GM12878 (cell line): ENCODE measurements at regions not wholly inside any gene's neighbourhood (a gene's known extent, or its start where the extent isn't known, plus 50 kb on each side); places are given as distances from the start of the nearest gene placed in this dataset.

ENCODE experiments used
- BCLAF1 ChIP-seq: fragments of 450-650 bp; IDR thresholded peaks from 2 replicates; pipeline ENCODE4 v1.6.1; 2017; ENCODE audit warnings: antibody characterized with exemption, mild to moderate bottlenecking, moderate library complexity
- CTCF ChIP-seq, 3 experiments: IDR thresholded peaks in 2 of 3; conservative IDR thresholded peaks in 1 of 3; 2 replicates each; pipeline ENCODE4 v1.5.1; 2011; ENCODE audit warnings: low read depth in 3 of 3, low read length in 3 of 3, mild to moderate bottlenecking in 3 of 3, control low read depth in 2 of 3, moderate library complexity in 2 of 3, inconsistent platforms in 1 of 3, mixed read lengths in 1 of 3; ENCODE audit not compliant: control insufficient read depth in 2 of 3, insufficient read depth in 1 of 3; ENCODE audit errors: extremely low read depth in 1 of 3
- MAX ChIP-seq: IDR thresholded peaks from 2 replicates; pipeline ENCODE4 v1.6.1; 2012; ENCODE audit warnings: low read depth, low read length, improper control_type of control experiment
- NFYB ChIP-seq: IDR thresholded peaks from 2 replicates; pipeline ENCODE4 v1.6.1; 2011; ENCODE audit warnings: low read depth, mild to moderate bottlenecking, low read length, improper control_type of control experiment, moderate library complexity; ENCODE audit not compliant: insufficient read depth
- NRF1 ChIP-seq: conservative IDR thresholded peaks from 2 replicates; pipeline ENCODE4 v1.6.1; 2011; ENCODE audit warnings: mild to moderate bottlenecking, low read depth, low read length, improper control_type of control experiment
- PBX3 ChIP-seq: IDR thresholded peaks from 2 replicates; pipeline ENCODE4 v1.6.1; 2011; ENCODE audit warnings: mild to moderate bottlenecking, low read depth, low read length, moderate library complexity; ENCODE audit not compliant: insufficient replicate concordance
- PKNOX1 ChIP-seq: fragments of 450-650 bp; IDR thresholded peaks from 2 replicates; pipeline ENCODE4 v1.6.1; 2016; ENCODE audit warnings: mild to moderate bottlenecking
- POLR2A ChIP-seq: IDR thresholded peaks from 2 replicates; pipeline ENCODE4 v1.6.1; 2011; ENCODE audit warnings: low read depth, mild to moderate bottlenecking, low read length
- SP1 ChIP-seq: IDR thresholded peaks from one replicate; pipeline ENCODE4 v1.6.1; 2011; ENCODE audit warnings: low read depth, low read length
- ZSCAN29 ChIP-seq: fragments of 450-650 bp; IDR thresholded peaks from 2 replicates; pipeline ENCODE4 v1.6.1; 2017; ENCODE audit warnings: mild to moderate bottlenecking, moderate library complexity

GRCh38 chr5:30804739-30805505, 388.6 kb upstream of the CDH6 start:
- TF ChIP-seq CTCF (IDR thresholded peaks at IDR 0.05 in 2 of 3, conservative IDR thresholded peaks at IDR 0.05 in 1 of 3; ENCODE audit: control insufficient read depth in 2 of 3, extremely low read depth in 1 of 3, insufficient read depth in 1 of 3, low read depth in 3 of 3, low read length in 3 of 3) (no peak; a peak in 1 of 6 replicates), SP1 (no peak), ZSCAN29 (no peak), NFYB (no peak), BCLAF1 (no peak), MAX (no peak), POLR2A (no peak), PBX3 (no peak), PKNOX1 (no peak), NRF1 (no peak)
